Neural progenitor cell (in vitro differentiated cells): ENCODE measurements at regions not wholly inside any gene's neighbourhood (a gene's known extent, or its start where the extent isn't known, plus 50 kb on each side); places are given as distances from the start of the nearest gene placed in this dataset.

Experiments
- DNase-seq: peaks from one replicate; pipeline ENCODE4 v3.0.0-alpha.2; 2016; ENCODE audit warnings: low spot score
- H2AFZ ChIP-seq: fragments of 200-600 bp; sonication (generic); replicated peaks from 2 replicates; pipeline ENCODE4 v1.6.1; 2016; ENCODE audit warnings: antibody characterized with exemption
- H3F3A ChIP-seq: fragments of 200-600 bp; sonication (generic); 2 replicates; pipeline ENCODE4 v1.6.1; 2016; ENCODE audit warnings: antibody characterized with exemption, low read depth
- H3K27ac ChIP-seq: fragments of 200-600 bp; sonication (generic); 2 replicates; pipeline ENCODE4 v1.5.1; 2016; ENCODE audit warnings: mild to moderate bottlenecking
- H3K27me3 ChIP-seq: fragments of 200-600 bp; sonication (generic); 2 replicates; pipeline ENCODE4 v1.6.1; 2016; ENCODE audit warnings: mild to moderate bottlenecking, moderate library complexity
- H3K36me3 ChIP-seq: fragments of 200-600 bp; sonication (generic); 2 replicates; pipeline ENCODE4 v1.5.1; 2016
- H3K4me1 ChIP-seq: fragments of 200-600 bp; sonication (generic); 2 replicates; pipeline ENCODE4 v1.6.1; 2016; ENCODE audit warnings: mixed run types
- H3K4me2 ChIP-seq: fragments of 200-600 bp; sonication (generic); 2 replicates; pipeline ENCODE4 v1.6.1; 2016
- H3K4me3 ChIP-seq: fragments of 200-600 bp; sonication (generic); 2 replicates; pipeline ENCODE4 v1.5.1; 2016
- H3K79me2 ChIP-seq: fragments of 200-600 bp; sonication (generic); 2 replicates; pipeline ENCODE4 v1.6.1; 2016; ENCODE audit warnings: low read depth
- H3K9ac ChIP-seq: fragments of 200-600 bp; sonication (generic); 2 replicates; pipeline ENCODE4 v1.6.1; 2016
- H3K9me3 ChIP-seq: fragments of 200-600 bp; sonication (generic); 2 replicates; pipeline ENCODE4 v1.5.1; 2016; ENCODE audit warnings: low read depth
- H4K20me1 ChIP-seq: fragments of 200-600 bp; sonication (generic); 2 replicates; pipeline ENCODE4 v1.6.1; 2016; ENCODE audit warnings: low read depth
- H3K27ac Mint-ChIP-seq: 3 replicates; pipeline ENCODE4 v1.8.0; 2021; ENCODE audit warnings: mixed read lengths
- H3K27me3 Mint-ChIP-seq: 2 replicates; pipeline ENCODE4 v1.8.0; 2022; ENCODE audit warnings: low read depth, mild to moderate bottlenecking, inconsistent platforms, moderate library complexity, mixed read lengths; ENCODE audit not compliant: insufficient read depth
- H3K36me3 Mint-ChIP-seq: 3 replicates; pipeline ENCODE4 v1.8.0; 2021; ENCODE audit warnings: mixed read lengths
- H3K4me1 Mint-ChIP-seq: 3 replicates; pipeline ENCODE4 v1.8.0; 2021; ENCODE audit warnings: mixed read lengths
- H3K4me3 Mint-ChIP-seq: 3 replicates; pipeline ENCODE4 v1.8.0; 2021; ENCODE audit warnings: mild to moderate bottlenecking, moderate library complexity, mixed read lengths
- H3K9me3 Mint-ChIP-seq: 3 replicates; pipeline ENCODE4 v1.8.0; 2020; ENCODE audit warnings: mixed read lengths
- CTCF ChIP-seq: fragments of 200-600 bp; sonication (generic); IDR thresholded peaks from 2 replicates; pipeline ENCODE4 v1.5.1; 2017; ENCODE audit warnings: antibody characterized with exemption, mild to moderate bottlenecking
- EZH2 ChIP-seq: fragments of 200-600 bp; sonication (generic); IDR thresholded peaks from 2 replicates; pipeline ENCODE4 v1.6.1; 2017; ENCODE audit warnings: antibody characterized with exemption, mild to moderate bottlenecking, moderate library complexity
- EZH2phosphoT487 ChIP-seq: fragments of 200-600 bp; sonication (generic); IDR thresholded peaks from 2 replicates; pipeline ENCODE4 v1.6.1; 2017; ENCODE audit warnings: antibody characterized with exemption

DNA sequence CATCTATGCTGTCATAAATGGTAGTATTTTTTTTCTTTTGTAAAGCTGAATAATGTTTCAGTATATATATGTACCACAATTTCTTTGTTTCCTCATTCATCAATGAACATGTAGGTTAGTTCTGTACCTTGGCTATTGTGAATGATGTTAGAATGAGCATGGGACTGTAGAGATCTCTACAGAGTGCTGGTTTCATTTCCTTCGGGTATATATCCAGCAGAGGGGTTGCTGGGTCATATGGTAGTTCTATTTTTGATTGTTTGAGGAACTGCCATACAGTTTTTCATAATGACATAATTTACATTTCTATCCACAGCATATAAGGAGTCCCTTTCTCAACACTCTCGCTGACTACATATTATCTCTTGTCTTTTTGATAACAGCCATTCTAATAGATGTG lies 243.5 kb downstream of the CDH7 start:
- H3K9me3 Mint-ChIP-seq = no peaks in the 10 kb centered on the region

DNA sequence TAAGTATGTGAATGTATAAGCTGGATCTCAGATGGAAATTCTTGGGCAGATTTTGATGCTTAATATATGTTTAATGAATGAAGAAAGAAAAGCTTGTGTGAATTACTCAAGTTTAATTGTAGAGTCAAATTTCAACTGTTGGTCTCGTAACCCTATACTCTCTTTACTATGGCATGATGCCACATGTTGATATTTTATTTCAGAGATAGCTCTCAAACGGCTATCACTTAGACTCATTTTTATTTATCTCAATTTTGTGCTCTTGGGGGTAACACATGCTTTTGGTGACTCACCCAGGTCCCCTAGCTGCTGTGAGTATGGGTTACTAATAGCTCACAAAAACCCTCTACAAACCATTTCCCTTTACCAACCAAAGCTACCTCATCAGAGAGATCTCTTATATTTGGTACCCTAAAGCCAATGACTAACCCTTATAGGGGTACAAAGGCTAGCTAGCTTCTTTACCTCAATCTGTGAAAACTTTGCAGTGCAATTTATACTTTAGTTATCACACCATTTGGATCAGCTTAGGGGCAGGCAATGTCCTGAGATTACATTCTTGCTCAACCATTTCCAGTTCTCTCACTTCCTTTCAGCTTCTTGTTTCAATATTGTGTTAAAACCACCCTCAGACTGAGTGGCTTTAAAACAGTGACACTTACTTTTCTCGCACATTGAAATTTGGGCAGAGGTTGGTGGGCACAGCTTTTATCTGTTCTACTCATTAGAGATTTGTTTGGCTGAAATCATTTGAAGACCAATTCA lies 240.3 kb downstream of the CDH7 start:
- no peaks in the 10 kb centered on the region for H3K36me3 Mint-ChIP-seq
- H3K27me3 Mint-ChIP-seq = no peaks in the 10 kb centered on the region
- Histone ChIP-seq H3K4me3 (no peak overlapping the region), H3K27ac (no peak overlapping the region), H3K27me3 (no peaks in the 10 kb centered on the region), H3K36me3 (no peaks in the 10 kb centered on the region), H3K9me3 (no peaks in the 10 kb centered on the region), H2AFZ (peak overlapping the region; percentile 51), H3K4me2 (no peak overlapping the region), H4K20me1 (no peaks in the 10 kb centered on the region), H3K9ac (no peak overlapping the region), H3K79me2 (no peaks in the 10 kb centered on the region), H3F3A (no peaks in the 10 kb centered on the region), H3K4me1 (no peaks in the 10 kb centered on the region)
- TF ChIP-seq EZH2phosphoT487 (no peak), CTCF (no peak), EZH2 (no peak)
- DNase-seq = no peak
- no peak overlapping the region for H3K4me3 Mint-ChIP-seq
- peaks cover 9% of the 10 kb centered on the region for H3K4me1 Mint-ChIP-seq
- no peak overlapping the region for H3K27ac Mint-ChIP-seq
- no peaks in the 10 kb centered on the region for H3K9me3 Mint-ChIP-seq

More for the DNA sequence above, 243.5 kb downstream of the CDH7 start:
- Histone ChIP-seq H3K79me2 (no peaks in the 10 kb centered on the region), H3K9me3 (no peaks in the 10 kb centered on the region), H2AFZ (no peak overlapping the region), H4K20me1 (no peaks in the 10 kb centered on the region), H3K36me3 (no peaks in the 10 kb centered on the region), H3K9ac (no peak overlapping the region), H3K4me1 (no peaks in the 10 kb centered on the region), H3K4me3 (no peak overlapping the region), H3K27me3 (no peaks in the 10 kb centered on the region), H3K4me2 (no peak overlapping the region), H3K27ac (no peak overlapping the region), H3F3A (no peaks in the 10 kb centered on the region)
- H3K27ac Mint-ChIP-seq = no peak overlapping the region
- no peak for DNase-seq
- TF ChIP-seq EZH2 = no peak
- no peak for TF ChIP-seq CTCF
- no peak for TF ChIP-seq EZH2phosphoT487
- H3K4me1 Mint-ChIP-seq = no peaks in the 10 kb centered on the region
- H3K4me3 Mint-ChIP-seq = no peak overlapping the region
- no peaks in the 10 kb centered on the region for H3K36me3 Mint-ChIP-seq
- H3K27me3 Mint-ChIP-seq = no peaks in the 10 kb centered on the region

- H2AFZ ChIP-seq = peak overlapping the region; percentile 51
- no peaks in the 10 kb centered on the region for H3K36me3 ChIP-seq
- DNase-seq = no peak
- H3K27me3 ChIP-seq = no peaks in the 10 kb centered on the region
- H3F3A ChIP-seq = no peaks in the 10 kb centered on the region
- H3K9me3 ChIP-seq = no peaks in the 10 kb centered on the region
- H3K27ac Mint-ChIP-seq = no peak overlapping the region
- H3K4me1 ChIP-seq = no peaks in the 10 kb centered on the region
- H3K36me3 Mint-ChIP-seq = no peaks in the 10 kb centered on the region
- H3K4me3 Mint-ChIP-seq = no peak overlapping the region
- no peak overlapping the region for H3K9ac ChIP-seq
- H3K4me3 ChIP-seq = no peak overlapping the region
- TF ChIP-seq EZH2 (no peak), EZH2phosphoT487 (no peak), CTCF (no peak)
- H3K79me2 ChIP-seq = no peaks in the 10 kb centered on the region
- H4K20me1 ChIP-seq = no peaks in the 10 kb centered on the region
- no peak overlapping the region for H3K27ac ChIP-seq
- no peaks in the 10 kb centered on the region for H3K27me3 Mint-ChIP-seq
- peaks cover 9% of the 10 kb centered on the region for H3K4me1 Mint-ChIP-seq
- H3K9me3 Mint-ChIP-seq = no peaks in the 10 kb centered on the region
- H3K4me2 ChIP-seq = no peak overlapping the region
These were observed 239.4 kb downstream of the CDH7 start for GRCh38 chr18:65990174-65990690.
